ENCODE measurements at regions not wholly inside any gene's neighbourhood (a gene's known extent, or its start where the extent isn't known, plus 50 kb on each side); places are given as distances from the start of the nearest gene placed in this dataset.

DNA sequence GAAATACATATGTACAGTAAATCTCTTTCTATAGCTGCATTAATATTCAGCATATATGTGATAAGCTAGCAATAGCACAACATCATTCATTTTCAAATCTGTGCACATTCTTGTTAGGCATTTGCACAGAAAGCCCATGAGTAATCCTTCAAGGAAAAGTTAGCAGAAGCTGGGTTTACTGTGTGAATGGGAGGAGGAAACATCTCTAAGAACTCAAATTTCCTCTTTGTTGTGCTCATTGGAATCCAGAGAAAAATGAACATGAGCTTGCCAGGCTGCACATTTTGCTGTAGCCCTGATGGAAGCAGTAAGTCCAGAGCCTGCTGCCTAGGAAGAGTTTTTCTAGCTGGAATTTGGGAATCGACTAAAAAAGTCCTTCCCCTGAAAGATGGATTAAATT, 214.2 kb upstream of the FOXD3 start:
- TF ChIP-seq, protein P1, sequence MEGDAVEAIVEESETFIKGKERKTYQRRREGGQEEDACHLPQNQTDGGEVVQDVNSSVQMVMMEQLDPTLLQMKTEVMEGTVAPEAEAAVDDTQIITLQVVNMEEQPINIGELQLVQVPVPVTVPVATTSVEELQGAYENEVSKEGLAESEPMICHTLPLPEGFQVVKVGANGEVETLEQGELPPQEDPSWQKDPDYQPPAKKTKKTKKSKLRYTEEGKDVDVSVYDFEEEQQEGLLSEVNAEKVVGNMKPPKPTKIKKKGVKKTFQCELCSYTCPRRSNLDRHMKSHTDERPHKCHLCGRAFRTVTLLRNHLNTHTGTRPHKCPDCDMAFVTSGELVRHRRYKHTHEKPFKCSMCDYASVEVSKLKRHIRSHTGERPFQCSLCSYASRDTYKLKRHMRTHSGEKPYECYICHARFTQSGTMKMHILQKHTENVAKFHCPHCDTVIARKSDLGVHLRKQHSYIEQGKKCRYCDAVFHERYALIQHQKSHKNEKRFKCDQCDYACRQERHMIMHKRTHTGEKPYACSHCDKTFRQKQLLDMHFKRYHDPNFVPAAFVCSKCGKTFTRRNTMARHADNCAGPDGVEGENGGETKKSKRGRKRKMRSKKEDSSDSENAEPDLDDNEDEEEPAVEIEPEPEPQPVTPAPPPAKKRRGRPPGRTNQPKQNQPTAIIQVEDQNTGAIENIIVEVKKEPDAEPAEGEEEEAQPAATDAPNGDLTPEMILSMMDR (IDR thresholded peaks at IDR 0.05) = no peak
- TF ChIP-seq POLR2A (IDR thresholded peaks at IDR 0.05) = no peak

Measured in breast epithelium (tissue), 3 donors.